DND-41 (cell line): ENCODE measurements at regions not wholly inside any gene's neighbourhood (a gene's known extent, or its start where the extent isn't known, plus 50 kb on each side); places are given as distances from the start of the nearest gene placed in this dataset.

Source experiments
- ATAC-seq: fragments of 200-7000 bp; cut with Tn5 transposase; 3 replicates; pipeline ENCODE4 v1.9.1; 2021; ENCODE audit warnings: low read depth; ENCODE audit not compliant: insufficient read depth
- DNase-seq: peaks from one replicate; pipeline ENCODE4 v3.0.0-alpha.2; 2020
- H2AFZ ChIP-seq: 2 replicates; pipeline ENCODE4 v1.6.0; 2012; ENCODE audit warnings: low read depth, low read length
- H3K27ac ChIP-seq: 2 replicates; pipeline ENCODE4 v1.5.1; 2012; ENCODE audit warnings: low read length, inconsistent platforms
- H3K27me3 ChIP-seq: fragments of 200-600 bp; sonication (generic); 2 replicates; pipeline ENCODE4 v1.6.0; 2012; ENCODE audit warnings: low read length, mild to moderate bottlenecking, inconsistent platforms; ENCODE audit not compliant: insufficient read depth, poor library complexity
- H3K36me3 ChIP-seq: 2 replicates; pipeline ENCODE4 v1.5.1; 2012; ENCODE audit warnings: low read length, inconsistent platforms; ENCODE audit not compliant: insufficient read depth
- H3K4me1 ChIP-seq: 2 replicates; pipeline ENCODE4 v1.5.1; 2012; ENCODE audit warnings: mild to moderate bottlenecking, low read length; ENCODE audit not compliant: insufficient read depth
- H3K4me2 ChIP-seq: 2 replicates; pipeline ENCODE4 v1.6.0; 2012; ENCODE audit warnings: mild to moderate bottlenecking, moderate library complexity, low read length, inconsistent platforms; ENCODE audit not compliant: insufficient read depth
- H3K4me3 ChIP-seq, 2 experiments: fragments of 200-600 bp in 1 of 2; shearing (Covaris generic) in 1 of 2; 2 replicates each; pipeline ENCODE4 v1.5.1; 2012 to 2016; ENCODE audit warnings: inconsistent platforms in 2 of 2, low read length in 2 of 2, mild to moderate bottlenecking in 2 of 2, low read depth in 1 of 2, moderate library complexity in 1 of 2
- H3K79me2 ChIP-seq: 2 replicates; pipeline ENCODE4 v1.6.0; 2012; ENCODE audit warnings: low read length, inconsistent platforms; ENCODE audit not compliant: insufficient read depth
- H3K9ac ChIP-seq: 2 replicates; pipeline ENCODE4 v1.6.0; 2012; ENCODE audit warnings: low read depth, mild to moderate bottlenecking, inconsistent platforms, low read length, moderate library complexity
- H3K9me3 ChIP-seq: 2 replicates; pipeline ENCODE4 v1.5.1; 2012; ENCODE audit warnings: low read length, moderate library complexity, mild to moderate bottlenecking, inconsistent platforms; ENCODE audit not compliant: insufficient read depth, severe bottlenecking
- H4K20me1 ChIP-seq: 2 replicates; pipeline ENCODE4 v1.6.0; 2012; ENCODE audit warnings: low read length; ENCODE audit not compliant: insufficient read depth
- CTCF ChIP-seq: IDR thresholded peaks from 2 replicates; pipeline ENCODE4 v1.5.1; 2012; ENCODE audit warnings: borderline replicate concordance, low read length, moderate library complexity, mild to moderate bottlenecking; ENCODE audit not compliant: poor library complexity, severe bottlenecking; ENCODE audit errors: extremely low read depth
- EZH2 ChIP-seq: IDR thresholded peaks from 3 replicates; pipeline ENCODE4 v1.6.1; 2012; ENCODE audit warnings: borderline replicate concordance, low read depth, mild to moderate bottlenecking, moderate library complexity, low read length, inconsistent platforms; ENCODE audit not compliant: severe bottlenecking

GRCh38 chr1:221271701-221272100, 392.5 kb downstream of the HLX start:
- Histone ChIP-seq H3K9me3 (no peaks in the 10 kb centered on the region), H3K9ac (no peak overlapping the region), H3K36me3 (no peaks in the 10 kb centered on the region), H3K27me3 (no peaks in the 10 kb centered on the region), H3K4me1 (no peaks in the 10 kb centered on the region), H3K4me3 (no peak overlapping the region), H3K79me2 (no peaks in the 10 kb centered on the region), H3K27ac (no peak overlapping the region), H4K20me1 (no peaks in the 10 kb centered on the region), H3K4me2 (no peak overlapping the region), H2AFZ (no peak overlapping the region)
- no peak for ATAC-seq
- DNase-seq = no peak
- TF ChIP-seq CTCF (no peak), EZH2 (no peak)

- no peak for ATAC-seq
- H3K79me2 ChIP-seq = no peaks in the 10 kb centered on the region
- H3K4me2 ChIP-seq = no peak overlapping the region
- H3K9ac ChIP-seq = no peak overlapping the region
- no peaks in the 10 kb centered on the region for H3K27me3 ChIP-seq
- H3K9me3 ChIP-seq = no peaks in the 10 kb centered on the region
- H3K4me3 ChIP-seq = no peak overlapping the region
- DNase-seq = no peak
- no peaks in the 10 kb centered on the region for H3K36me3 ChIP-seq
- TF ChIP-seq CTCF (no peak), EZH2 (no peak)
- no peak overlapping the region for H3K27ac ChIP-seq
- no peaks in the 10 kb centered on the region for H4K20me1 ChIP-seq
- no peak overlapping the region for H2AFZ ChIP-seq
- H3K4me1 ChIP-seq = no peaks in the 10 kb centered on the region
Measured at GRCh38 chr1:221272940-221273339, 393.7 kb downstream of the HLX start.

DNA sequence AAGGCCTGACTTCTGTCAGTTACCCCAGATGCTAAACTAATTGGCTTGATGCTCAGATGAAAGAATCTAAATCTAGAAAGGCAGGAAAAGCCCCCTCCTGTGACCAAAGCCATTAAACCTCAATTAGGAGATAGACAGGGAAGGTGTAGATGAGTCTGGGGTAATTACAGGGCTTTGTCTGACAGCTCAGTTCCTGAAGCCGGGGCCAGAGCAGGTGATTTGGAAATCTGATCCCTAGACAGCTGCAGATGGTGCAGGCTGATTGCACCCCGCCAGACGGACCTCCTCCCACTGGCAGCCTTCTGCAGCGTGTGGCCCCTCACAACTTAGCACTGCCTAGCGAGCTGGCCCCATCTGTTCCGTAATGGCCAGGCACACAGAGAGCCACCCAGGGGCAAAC, 395.1 kb downstream of the HLX start:
- no peak for ATAC-seq
- no peak for TF ChIP-seq EZH2
- TF ChIP-seq CTCF = no peak
- Histone ChIP-seq H3K79me2 (no peaks in the 10 kb centered on the region), H3K9ac (no peak overlapping the region), H3K4me3 (no peak overlapping the region), H3K27ac (no peak overlapping the region), H3K9me3 (no peaks in the 10 kb centered on the region), H3K27me3 (no peaks in the 10 kb centered on the region), H2AFZ (no peak overlapping the region), H3K4me2 (no peak overlapping the region), H3K36me3 (no peaks in the 10 kb centered on the region), H3K4me1 (no peaks in the 10 kb centered on the region), H4K20me1 (no peaks in the 10 kb centered on the region)
- no peak for DNase-seq

DNA sequence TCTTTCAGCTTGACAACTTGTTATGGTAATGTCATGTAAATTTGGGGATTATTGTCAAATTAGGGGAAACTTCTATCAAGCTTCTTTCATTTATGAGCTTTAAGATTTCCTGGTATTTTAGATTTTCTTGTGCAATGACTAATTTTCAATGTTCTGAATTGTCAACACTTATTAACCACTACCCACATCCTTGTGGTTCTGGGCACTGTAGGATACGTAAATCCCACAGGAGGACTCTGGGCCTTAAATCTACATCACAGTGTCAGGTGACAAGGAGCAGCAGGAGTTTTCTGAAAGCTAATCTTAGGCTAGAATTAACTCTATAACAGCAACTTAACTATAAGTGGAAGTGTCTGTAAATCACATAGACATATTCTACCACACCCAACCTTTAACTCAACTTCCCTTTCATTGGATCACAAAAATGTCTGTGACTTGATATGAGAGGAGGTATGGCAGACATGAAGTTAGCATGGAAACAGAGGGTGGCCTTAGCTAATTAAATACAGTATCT, 397.7 kb downstream of the HLX start:
- DNase-seq (no peak), ATAC-seq (no peak)
- no peak overlapping the region for H3K27ac ChIP-seq

More for the DNA sequence above, 397.7 kb downstream of the HLX start:
- Histone ChIP-seq H3K27me3 (no peaks in the 10 kb centered on the region), H3K9me3 (no peaks in the 10 kb centered on the region), H3K9ac (no peak overlapping the region), H2AFZ (no peak overlapping the region), H3K36me3 (no peaks in the 10 kb centered on the region), H3K4me1 (no peaks in the 10 kb centered on the region), H4K20me1 (no peaks in the 10 kb centered on the region), H3K4me3 (no peak overlapping the region), H3K79me2 (no peaks in the 10 kb centered on the region), H3K4me2 (no peak overlapping the region)
- TF ChIP-seq EZH2 (no peak), CTCF (no peak)
